B cell (primary cell): ENCODE measurements at regions not wholly inside any gene's neighbourhood (a gene's known extent, or its start where the extent isn't known, plus 50 kb on each side); places are given as distances from the start of the nearest gene placed in this dataset.

Experiments used
- ATAC-seq: fragments of 200-7000 bp; cut with Tn5 transposase; one replicate; pipeline ENCODE4 v1.10.0; 2021; ENCODE audit warnings: low read depth, mild to moderate bottlenecking, moderate number of reproducible peaks, moderate library complexity
- CTCF ChIA-PET: fragments of 350-600 bp; sonication (Branson Sonifier 250); formaldehyde crosslinking; loops from one replicate; lab custom pipeline; 2021; ENCODE audit warnings: antibody characterized with exemption, inconsistent platforms; lab: Charles Lee
- POLR2A ChIA-PET: fragments of 350-600 bp; sonication (Branson Sonifier 250); formaldehyde crosslinking; loops from one replicate; lab custom pipeline; 2021; ENCODE audit warnings: antibody characterized with exemption; lab: Charles Lee
- DNase-seq: peaks from one replicate; pipeline ENCODE4 v3.0.0; 2013
- H2AFZ ChIP-seq: 2 replicates; pipeline ENCODE4 v1.6.1; 2012; ENCODE audit warnings: mild to moderate bottlenecking, low read depth, low read length; ENCODE audit not compliant: insufficient read depth, poor library complexity, severe bottlenecking
- H3K27ac ChIP-seq, 2 donors: 1 replicate in 1 of 2; 2 replicates in 1 of 2; pipeline ENCODE4 v1.5.1; 2012 to 2013; ENCODE audit warnings: low read length in 2 of 2, mild to moderate bottlenecking in 2 of 2, moderate library complexity in 1 of 2
- H3K27me3 ChIP-seq, 4 experiments: fragments of 200-600 bp in 1 of 4; sonication (generic) in 1 of 4; replicated peaks in 1 of 4; 1 replicate in 2 of 4; 2 replicates in 2 of 4; pipeline versions ENCODE4 v1.6.1 to v1.7.0; 2013 to 2016; ENCODE audit warnings: low read length in 3 of 4, mild to moderate bottlenecking in 2 of 4, mixed read lengths in 1 of 4, moderate library complexity in 1 of 4; ENCODE audit not compliant: insufficient read depth in 4 of 4, control insufficient read depth in 3 of 4; ENCODE audit errors: control extremely low read depth in 1 of 4
- H3K36me3 ChIP-seq, 2 experiments: replicated peaks in 1 of 2; 1 replicate in 1 of 2; 2 replicates in 1 of 2; pipeline versions ENCODE4 v1.6.1 to v1.7.1; 2013; ENCODE audit warnings: low read length in 1 of 2; ENCODE audit not compliant: insufficient read depth in 2 of 2, control insufficient read depth in 1 of 2; ENCODE audit errors: control extremely low read depth in 1 of 2, extremely low read depth in 1 of 2
- H3K4me1 ChIP-seq, 2 donors: fragments of 200-600 bp in 1 of 2; sonication (generic) in 1 of 2; 1 replicate in 1 of 2; 2 replicates in 1 of 2; pipeline versions ENCODE4 v1.5.1 to v1.6.1; 2013 to 2017; ENCODE audit warnings: low read length in 2 of 2; ENCODE audit not compliant: control insufficient read depth in 2 of 2, insufficient read depth in 2 of 2
- H3K4me2 ChIP-seq: replicated peaks from 2 replicates; pipeline ENCODE3; 2012; ENCODE audit warnings: mild to moderate bottlenecking, low read depth, low read length; ENCODE audit not compliant: poor library complexity, severe bottlenecking
- H3K4me3 ChIP-seq, 5 experiments: fragments of 200-600 bp in 1 of 5; sonication (generic) in 1 of 5; 1 replicate in 3 of 5; 2 replicates in 2 of 5; pipeline versions ENCODE4 v1.5.1 to v1.7.0; 2011 to 2016; ENCODE audit warnings: low read length in 4 of 5, mild to moderate bottlenecking in 4 of 5, low read depth in 2 of 5, control low read depth in 1 of 5, moderate library complexity in 1 of 5; ENCODE audit not compliant: insufficient read depth in 1 of 5; ENCODE audit errors: control extremely low read depth in 1 of 5, extremely low read depth in 1 of 5
- H3K79me2 ChIP-seq: fragments of 200-600 bp; sonication (generic); one replicate; pipeline ENCODE4 v1.6.0; 2016; ENCODE audit warnings: low read length; ENCODE audit not compliant: control insufficient read depth, insufficient read depth
- H3K9ac ChIP-seq: fragments of 200-600 bp; sonication (generic); 2 replicates; pipeline ENCODE4 v1.6.1; 2017; ENCODE audit warnings: mild to moderate bottlenecking, low read length, moderate library complexity
- H3K9me3 ChIP-seq, 3 donors: one replicate each; pipeline versions ENCODE4 v1.6.1 to v1.7.1; 2013; ENCODE audit warnings: low read length in 2 of 3; ENCODE audit not compliant: control insufficient read depth in 2 of 3, insufficient read depth in 1 of 3; ENCODE audit errors: control extremely low read depth in 1 of 3
- H4K20me1 ChIP-seq: 2 replicates; pipeline ENCODE4 v1.6.0; 2012; ENCODE audit warnings: mild to moderate bottlenecking, low read length; ENCODE audit not compliant: insufficient read depth, control insufficient read depth, poor library complexity, severe bottlenecking
- H3K27ac Mint-ChIP-seq: one replicate; pipeline ENCODE4 v1.8.0; 2021; ENCODE audit warnings: mixed read lengths
- H3K27me3 Mint-ChIP-seq: one replicate; pipeline ENCODE4 v1.8.0; 2021; ENCODE audit warnings: mixed read lengths
- H3K4me1 Mint-ChIP-seq: one replicate; pipeline ENCODE4 v1.8.0; 2021; ENCODE audit warnings: mixed read lengths
- H3K4me3 Mint-ChIP-seq: one replicate; pipeline ENCODE4 v1.8.0; 2021; ENCODE audit warnings: mixed read lengths
- H3K9me3 Mint-ChIP-seq: one replicate; pipeline ENCODE4 v1.8.0; 2022; ENCODE audit warnings: mixed read lengths; ENCODE audit not compliant: insufficient read depth
- CTCF ChIP-seq: fragments of 200-600 bp; IDR thresholded peaks from one replicate; pipeline ENCODE4 v1.8.0; 2022; ENCODE audit warnings: antibody characterized with exemption, mild to moderate bottlenecking
- EZH2 ChIP-seq: IDR thresholded peaks from 2 replicates; pipeline ENCODE4 v1.6.1; 2012; ENCODE audit warnings: borderline replicate concordance, low read depth, mild to moderate bottlenecking, moderate library complexity, low read length; ENCODE audit not compliant: insufficient read depth, poor library complexity, severe bottlenecking
- WGBS: methylation state at CpG from one replicate; pipeline ENCODE4 v1.1.5; 2013; ENCODE audit warnings: missing lambda C conversion rate; ENCODE audit not compliant: insufficient coverage; 5-methylcytosine and 5-hydroxymethylcytosine counted together
- intact Hi-C: fragments of 100-400 bp; cut with micrococcal nuclease; formaldehyde crosslinking; loops from one replicate; pipeline ENCODE4 v1.10.0; 2022

- Mint-ChIP-seq H3K4me3 (no peak overlapping the region), H3K4me1 (no peaks in the 10 kb centered on the region), H3K27ac (no peak overlapping the region), H3K9me3 (no peaks in the 10 kb centered on the region), H3K27me3 (peaks cover 4% of the 10 kb centered on the region)
- Histone ChIP-seq H3K4me3 (no peak overlapping the region), H3K36me3 (no peaks in the 10 kb centered on the region), H3K4me1 (no peaks in the 10 kb centered on the region), H3K79me2 (no peaks in the 10 kb centered on the region), H3K9ac (no peak overlapping the region), H3K27me3 (peaks cover 0 to 3% (median 0%) of the 10 kb centered on the region in 4 experiments), H4K20me1 (no peaks in the 10 kb centered on the region), H3K9me3 (no peaks in the 10 kb centered on the region), H3K27ac (no peak overlapping the region), H2AFZ (no peak overlapping the region), H3K4me2 (no peak overlapping the region)
- DNase-seq (no peak), ATAC-seq (no peak)
- TF ChIP-seq EZH2: no peak
- no peak for TF ChIP-seq CTCF
- ChIA-PET POLR2A (no interaction called here), CTCF (no interaction called here)
- WGBS: 56% methylated on average over 1 of the region's 1 CpG
- intact Hi-C loops: no loop called here
Observed at GRCh38 chr5:62698756-62699155, 120.1 kb downstream of the LRRC70 start.

- ChIA-PET CTCF (no interaction called here), POLR2A (no interaction called here)
- Mint-ChIP-seq H3K27ac (no peak overlapping the region), H3K4me3 (no peak overlapping the region), H3K9me3 (no peaks in the 10 kb centered on the region), H3K4me1 (no peaks in the 10 kb centered on the region), H3K27me3 (no peaks in the 10 kb centered on the region)
- Histone ChIP-seq H4K20me1 (no peaks in the 10 kb centered on the region), H3K4me2 (no peak overlapping the region), H3K9me3 (no peaks in the 10 kb centered on the region), H3K9ac (no peak overlapping the region), H2AFZ (no peak overlapping the region), H3K4me3 (no peak overlapping the region), H3K79me2 (no peaks in the 10 kb centered on the region), H3K27ac (no peak overlapping the region), H3K4me1 (no peaks in the 10 kb centered on the region), H3K36me3 (no peaks in the 10 kb centered on the region), H3K27me3 (peaks cover 0 to 3% (median 0%) of the 10 kb centered on the region in 4 experiments)
- ATAC-seq: no peak
- intact Hi-C loops: no loop called here
- WGBS: 90% methylated on average over 2 of the region's 3 CpGs
- no peak for TF ChIP-seq CTCF
- TF ChIP-seq EZH2: no peak
- DNase-seq: no peak
Observed at GRCh38 chr5:62695274-62695673, 116.7 kb downstream of the LRRC70 start.
